ENCODE measurements at regions not wholly inside any gene's neighbourhood (a gene's known extent, or its start where the extent isn't known, plus 50 kb on each side); places are given as distances from the start of the nearest gene placed in this dataset.

- no peaks in the 10 kb centered on the region for H3K36me3 ChIP-seq
- intact Hi-C loops (cut with DNase I): no loop called here
- DNase-seq (no peak), ATAC-seq (no peak)
- no peak overlapping the region for H3K27ac ChIP-seq
- no peaks in the 10 kb centered on the region for H3K4me1 ChIP-seq
- no peaks in the 10 kb centered on the region for H3K27me3 ChIP-seq
- no peaks in the 10 kb centered on the region for H3K9me3 ChIP-seq
- no peak overlapping the region for H3K4me3 ChIP-seq
- TF ChIP-seq CTCF (IDR thresholded peaks at IDR 0.05): no peak
Observed at GRCh38 chr6:88276331-88276730, 110.2 kb upstream of the CNR1 start.

GRCh38 chr6:88268508-88268907, 102.4 kb upstream of the CNR1 start:
- no peak overlapping the region for H3K27ac ChIP-seq
- no peaks in the 10 kb centered on the region for H3K9me3 ChIP-seq
- no peak overlapping the region for H3K4me3 ChIP-seq
- ATAC-seq: no peak
- no peaks in the 10 kb centered on the region for H3K4me1 ChIP-seq
- intact Hi-C loops (cut with DNase I): no loop called here
- TF ChIP-seq CTCF (IDR thresholded peaks at IDR 0.05): no peak
- DNase-seq: no peak
- no peaks in the 10 kb centered on the region for H3K36me3 ChIP-seq
- H3K27me3 ChIP-seq: no peaks in the 10 kb centered on the region

- no peak overlapping the region for H3K27ac ChIP-seq
- H3K36me3 ChIP-seq: no peaks in the 10 kb centered on the region
- no peaks in the 10 kb centered on the region for H3K4me1 ChIP-seq
- no peaks in the 10 kb centered on the region for H3K27me3 ChIP-seq
- ATAC-seq: no peak
- no peak for TF ChIP-seq CTCF (IDR thresholded peaks at IDR 0.05)
- no peak for DNase-seq
- intact Hi-C loops (cut with DNase I): no loop called here
- no peaks in the 10 kb centered on the region for H3K9me3 ChIP-seq
- no peak overlapping the region for H3K4me3 ChIP-seq
Observed at GRCh38 chr6:88266126-88266525, 100.0 kb upstream of the CNR1 start.

GRCh38 chr6:88263591-88263990, 97.4 kb upstream of the CNR1 start:
- ATAC-seq (no peak), DNase-seq (no peak)
- TF ChIP-seq CTCF (IDR thresholded peaks at IDR 0.05): no peak
- intact Hi-C loops (cut with DNase I): no loop called here
- H3K4me1 ChIP-seq: no peaks in the 10 kb centered on the region
- H3K27me3 ChIP-seq: no peaks in the 10 kb centered on the region
- H3K27ac ChIP-seq: no peak overlapping the region
- H3K4me3 ChIP-seq: no peak overlapping the region
- no peaks in the 10 kb centered on the region for H3K9me3 ChIP-seq
- H3K36me3 ChIP-seq: no peaks in the 10 kb centered on the region

- ATAC-seq: no peak
Observed at GRCh38 chr6:88262332-88262731, 96.2 kb upstream of the CNR1 start.

More at GRCh38 chr6:88262332-88262731, 96.2 kb upstream of the CNR1 start:
- intact Hi-C loops (cut with DNase I): no loop called here
- Histone ChIP-seq H3K27ac (no peak overlapping the region), H3K36me3 (no peaks in the 10 kb centered on the region), H3K4me1 (no peaks in the 10 kb centered on the region), H3K9me3 (no peaks in the 10 kb centered on the region), H3K4me3 (no peak overlapping the region), H3K27me3 (no peaks in the 10 kb centered on the region)
- DNase-seq: no peak
- no peak for TF ChIP-seq CTCF (IDR thresholded peaks at IDR 0.05)

Measured in upper lobe of right lung (tissue), 1 donor.